GM19395 (cell line): ENCODE measurements at regions not wholly inside any gene's neighbourhood (a gene's known extent, or its start where the extent isn't known, plus 50 kb on each side); places are given as distances from the start of the nearest gene placed in this dataset.

ENCODE experiments used
- ATAC-seq: cut with Tn5 transposase; IDR thresholded peaks from one replicate; pipeline ENCODE4 v1.9.1; 2021; ENCODE audit warnings: mild to moderate bottlenecking, moderate library complexity; ENCODE audit not compliant: unreplicated experiment

GRCh38 chr15:91549581-91549980 lies 303.9 kb upstream of the SLCO3A1 start:
- ATAC-seq, result no peak

- no peak for ATAC-seq
These were observed 301.0 kb upstream of the SLCO3A1 start for GRCh38 chr15:91552555-91552954.

GRCh38 chr15:91553196-91553854 lies 300.2 kb upstream of the SLCO3A1 start:
- no peak for ATAC-seq

GRCh38 chr15:91555312-91555711 lies 298.2 kb upstream of the SLCO3A1 start:
- ATAC-seq, result no peak

GRCh38 chr15:91556926-91557325 lies 296.6 kb upstream of the SLCO3A1 start:
- ATAC-seq, result no peak

GRCh38 chr15:91559066-91559465 lies 294.4 kb upstream of the SLCO3A1 start:
- ATAC-seq, result no peak

- no peak for ATAC-seq
These were observed 292.0 kb upstream of the SLCO3A1 start for GRCh38 chr15:91561371-91562100.

GRCh38 chr15:91562698-91563097 lies 290.8 kb upstream of the SLCO3A1 start:
- no peak for ATAC-seq

- no peak for ATAC-seq
These were observed 288.9 kb upstream of the SLCO3A1 start for GRCh38 chr15:91564631-91565030.

- ATAC-seq, result no peak
These were observed 287.4 kb upstream of the SLCO3A1 start for GRCh38 chr15:91566141-91566540.

GRCh38 chr15:91568036-91568435 lies 285.5 kb upstream of the SLCO3A1 start:
- no peak for ATAC-seq

GRCh38 chr15:91572110-91572509 lies 281.4 kb upstream of the SLCO3A1 start:
- ATAC-seq, result no peak

- ATAC-seq, result no peak
These were observed 277.4 kb upstream of the SLCO3A1 start for GRCh38 chr15:91576096-91576495.

GRCh38 chr15:91578511-91578910 lies 275.0 kb upstream of the SLCO3A1 start:
- no peak for ATAC-seq

GRCh38 chr15:91584895-91585294 lies 268.6 kb upstream of the SLCO3A1 start:
- ATAC-seq, result no peak

- no peak for ATAC-seq
These were observed 266.9 kb upstream of the SLCO3A1 start for GRCh38 chr15:91586560-91586959.

- ATAC-seq, result no peak
These were observed 264.1 kb upstream of the SLCO3A1 start for GRCh38 chr15:91589360-91589759.

- no peak for ATAC-seq
These were observed 260.9 kb upstream of the SLCO3A1 start for GRCh38 chr15:91592567-91592966.

- ATAC-seq, result no peak
These were observed 260.4 kb upstream of the SLCO3A1 start for GRCh38 chr15:91593067-91593466.

- no peak for ATAC-seq
These were observed 259.9 kb upstream of the SLCO3A1 start for GRCh38 chr15:91593653-91594052.

- ATAC-seq, result no peak
These were observed 254.2 kb upstream of the SLCO3A1 start for GRCh38 chr15:91599261-91599660.

- no peak for ATAC-seq
These were observed 250.0 kb upstream of the SLCO3A1 start for GRCh38 chr15:91603384-91604080.
